ENCODE measurements at regions not wholly inside any gene's neighbourhood (a gene's known extent, or its start where the extent isn't known, plus 50 kb on each side); places are given as distances from the start of the nearest gene placed in this dataset.

- WGBS = 75% methylated on average over 4 of the region's 4 CpGs
- no peak overlapping the region for H3K18ac ChIP-seq (ENCODE audit: low read depth in 1 of 2, low read length in 2 of 2)
- H3K27me3 ChIP-seq (ENCODE audit: control insufficient read depth in 1 of 2, insufficient read depth in 1 of 2, low read length in 2 of 2) = no peaks in the 10 kb centered on the region
- H3K9ac ChIP-seq (ENCODE audit: low read length) = no peak overlapping the region
- H3K36me3 ChIP-seq (ENCODE audit: control insufficient read depth in 1 of 2, insufficient read depth in 2 of 2, low read depth in 1 of 2, low read length in 2 of 2) = no peaks in the 10 kb centered on the region
- H4K8ac ChIP-seq (ENCODE audit: low read length) = no peak overlapping the region
- H3K14ac ChIP-seq (ENCODE audit: low read length in 2 of 2) = no peak overlapping the region
- DNase-seq = no peak
- no peak overlapping the region for H3K4me3 ChIP-seq (ENCODE audit: insufficient read depth in 1 of 2, low read depth in 1 of 2, low read length in 2 of 2)
- no peak overlapping the region for H2AFZ ChIP-seq (ENCODE audit: low read depth, low read length)
- no peak overlapping the region for H4K91ac ChIP-seq (ENCODE audit: low read length)
- no peak overlapping the region for H2BK12ac ChIP-seq (ENCODE audit: low read length in 2 of 2)
- H2BK15ac ChIP-seq (ENCODE audit: low read depth, poor library complexity, severe bottlenecking) = no peak overlapping the region
- H3K9me3 ChIP-seq (ENCODE audit: control insufficient read depth, low read length) = peaks cover 12% of the 10 kb centered on the region
- H2BK5ac ChIP-seq (ENCODE audit: low read depth, low read length, poor library complexity, severe bottlenecking) = no peak overlapping the region
- no peaks in the 10 kb centered on the region for H3K4me1 ChIP-seq (ENCODE audit: control insufficient read depth, insufficient read depth, low read depth, low read length)
- no peaks in the 10 kb centered on the region for H3K79me1 ChIP-seq (replicated peaks; ENCODE audit: low read length, poor library complexity, severe bottlenecking)
- H2BK120ac ChIP-seq (ENCODE audit: low read depth, low read length) = no peak overlapping the region
- no peak overlapping the region for H3K23ac ChIP-seq (ENCODE audit: low read length in 2 of 2)
- no peak overlapping the region for H3K27ac ChIP-seq (ENCODE audit: low read length, poor library complexity, severe bottlenecking)
- H2AK5ac ChIP-seq (ENCODE audit: low read length, severe bottlenecking) = no peak overlapping the region
- no peak overlapping the region for H3K4ac ChIP-seq (ENCODE audit: low read depth in 1 of 2, low read length in 2 of 2)
- H3K4me2 ChIP-seq (ENCODE audit: low read length, poor library complexity, severe bottlenecking) = no peak overlapping the region
Measured at GRCh38 chr14:43651185-43651787, 855.8 kb downstream of the FSCB start.

DNA sequence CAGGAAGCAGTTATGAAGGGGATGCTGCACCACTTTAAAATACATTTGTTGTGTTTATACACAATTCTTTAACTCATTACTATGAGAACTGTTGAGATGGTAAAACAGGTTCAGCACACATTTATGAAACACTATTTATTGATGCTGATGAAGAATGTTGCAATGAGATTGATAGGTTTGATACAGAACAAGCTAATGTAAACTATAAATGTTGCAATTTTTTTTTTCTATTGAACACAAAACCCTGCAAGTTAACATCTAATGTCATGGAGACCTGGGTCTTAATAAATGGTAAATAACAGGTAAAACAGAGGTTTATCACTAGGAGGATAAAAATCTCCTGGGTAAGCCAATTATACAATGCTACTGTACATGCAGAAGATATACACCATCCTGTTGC lies 857.6 kb downstream of the FSCB start:
- Histone ChIP-seq H2BK15ac (ENCODE audit: low read depth, poor library complexity, severe bottlenecking) (no peak overlapping the region), H3K9me3 (ENCODE audit: control insufficient read depth, low read length) (peaks cover 12% of the 10 kb centered on the region), H2AFZ (ENCODE audit: low read depth, low read length) (no peak overlapping the region), H3K27ac (ENCODE audit: low read length, poor library complexity, severe bottlenecking) (no peak overlapping the region), H4K91ac (ENCODE audit: low read length) (no peak overlapping the region), H3K4me1 (ENCODE audit: control insufficient read depth, insufficient read depth, low read depth, low read length) (no peaks in the 10 kb centered on the region), H2BK12ac (ENCODE audit: low read length in 2 of 2) (no peak overlapping the region), H4K8ac (ENCODE audit: low read length) (no peak overlapping the region), H3K23ac (ENCODE audit: low read length in 2 of 2) (no peak overlapping the region), H3K27me3 (ENCODE audit: control insufficient read depth in 1 of 2, insufficient read depth in 1 of 2, low read length in 2 of 2) (no peaks in the 10 kb centered on the region), H3K14ac (ENCODE audit: low read length in 2 of 2) (no peak overlapping the region), H3K18ac (ENCODE audit: low read depth in 1 of 2, low read length in 2 of 2) (no peak overlapping the region), H2BK120ac (ENCODE audit: low read depth, low read length) (no peak overlapping the region), H3K4me3 (ENCODE audit: insufficient read depth in 1 of 2, low read depth in 1 of 2, low read length in 2 of 2) (no peak overlapping the region), H3K4me2 (ENCODE audit: low read length, poor library complexity, severe bottlenecking) (no peak overlapping the region), H3K36me3 (ENCODE audit: control insufficient read depth in 1 of 2, insufficient read depth in 2 of 2, low read depth in 1 of 2, low read length in 2 of 2) (no peaks in the 10 kb centered on the region), H2BK5ac (ENCODE audit: low read depth, low read length, poor library complexity, severe bottlenecking) (no peak overlapping the region), H2AK5ac (ENCODE audit: low read length, severe bottlenecking) (no peak overlapping the region), H3K79me1 (replicated peaks; ENCODE audit: low read length, poor library complexity, severe bottlenecking) (no peaks in the 10 kb centered on the region), H3K9ac (ENCODE audit: low read length) (no peak overlapping the region), H3K4ac (ENCODE audit: low read depth in 1 of 2, low read length in 2 of 2) (no peak overlapping the region)
- no peak for DNase-seq

- H3K14ac ChIP-seq (ENCODE audit: low read length in 2 of 2) = no peak overlapping the region
- no peak overlapping the region for H3K18ac ChIP-seq (ENCODE audit: low read depth in 1 of 2, low read length in 2 of 2)
- H2BK15ac ChIP-seq (ENCODE audit: low read depth, poor library complexity, severe bottlenecking) = no peak overlapping the region
- H4K91ac ChIP-seq (ENCODE audit: low read length) = no peak overlapping the region
- 76% methylated on average over 2 of the region's 4 CpGs for WGBS
- H3K4me1 ChIP-seq (ENCODE audit: control insufficient read depth, insufficient read depth, low read depth, low read length) = no peaks in the 10 kb centered on the region
- H3K4me2 ChIP-seq (ENCODE audit: low read length, poor library complexity, severe bottlenecking) = no peak overlapping the region
- no peak overlapping the region for H3K27ac ChIP-seq (ENCODE audit: low read length, poor library complexity, severe bottlenecking)
- no peak overlapping the region for H3K4me3 ChIP-seq (ENCODE audit: insufficient read depth in 1 of 2, low read depth in 1 of 2, low read length in 2 of 2)
- peaks cover 2% of the 10 kb centered on the region for H3K9me3 ChIP-seq (ENCODE audit: control insufficient read depth, low read length)
- no peaks in the 10 kb centered on the region for H3K36me3 ChIP-seq (ENCODE audit: control insufficient read depth in 1 of 2, insufficient read depth in 2 of 2, low read depth in 1 of 2, low read length in 2 of 2)
- H3K4ac ChIP-seq (ENCODE audit: low read depth in 1 of 2, low read length in 2 of 2) = no peak overlapping the region
- no peak overlapping the region for H4K8ac ChIP-seq (ENCODE audit: low read length)
- H3K79me1 ChIP-seq (replicated peaks; ENCODE audit: low read length, poor library complexity, severe bottlenecking) = no peaks in the 10 kb centered on the region
- H2BK12ac ChIP-seq (ENCODE audit: low read length in 2 of 2) = no peak overlapping the region
- no peak overlapping the region for H2BK120ac ChIP-seq (ENCODE audit: low read depth, low read length)
- no peak overlapping the region for H2AK5ac ChIP-seq (ENCODE audit: low read length, severe bottlenecking)
- no peak overlapping the region for H2BK5ac ChIP-seq (ENCODE audit: low read depth, low read length, poor library complexity, severe bottlenecking)
- no peak overlapping the region for H2AFZ ChIP-seq (ENCODE audit: low read depth, low read length)
- no peak overlapping the region for H3K9ac ChIP-seq (ENCODE audit: low read length)
- no peak overlapping the region for H3K23ac ChIP-seq (ENCODE audit: low read length in 2 of 2)
- DNase-seq = peak; percentile 14
- no peaks in the 10 kb centered on the region for H3K27me3 ChIP-seq (ENCODE audit: control insufficient read depth in 1 of 2, insufficient read depth in 1 of 2, low read length in 2 of 2)
Measured at GRCh38 chr14:43647302-43647701, 859.8 kb downstream of the FSCB start.

DNA sequence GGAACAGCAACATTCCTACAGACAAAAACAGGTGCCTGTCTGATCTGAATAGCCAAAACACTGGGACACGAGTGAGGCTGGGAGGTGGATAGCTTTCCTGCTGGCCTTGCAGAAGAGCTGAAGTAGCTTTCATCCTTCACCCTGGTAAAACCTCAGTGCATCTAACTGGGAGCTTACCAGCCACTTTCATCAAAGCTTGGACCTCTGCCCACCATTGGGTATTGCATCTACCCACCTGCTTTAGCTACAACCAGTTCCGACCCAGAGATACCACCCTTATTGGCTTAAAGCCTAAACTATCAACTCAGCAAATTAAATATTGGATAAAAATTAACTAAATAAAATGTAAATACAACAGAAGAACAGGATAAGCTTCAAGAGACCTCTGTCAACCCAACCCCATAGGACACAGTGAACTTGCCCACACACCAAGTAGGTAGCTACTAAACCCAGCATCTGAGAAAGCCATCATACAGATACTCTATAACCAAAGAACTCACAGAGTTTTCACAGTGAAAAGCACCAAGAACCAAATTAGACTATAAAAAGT lies 866.3 kb downstream of the FSCB start:
- Histone ChIP-seq H3K27me3 (ENCODE audit: control insufficient read depth in 1 of 2, insufficient read depth in 1 of 2, low read length in 2 of 2) (no peaks in the 10 kb centered on the region), H3K79me1 (replicated peaks; ENCODE audit: low read length, poor library complexity, severe bottlenecking) (no peaks in the 10 kb centered on the region)

More for the DNA sequence above, 866.3 kb downstream of the FSCB start:
- H2BK15ac ChIP-seq (ENCODE audit: low read depth, poor library complexity, severe bottlenecking) = no peak overlapping the region
- H2AFZ ChIP-seq (ENCODE audit: low read depth, low read length) = no peak overlapping the region
- no peak overlapping the region for H3K27ac ChIP-seq (ENCODE audit: low read length, poor library complexity, severe bottlenecking)
- no peak overlapping the region for H3K4me3 ChIP-seq (ENCODE audit: insufficient read depth in 1 of 2, low read depth in 1 of 2, low read length in 2 of 2)
- no peak for DNase-seq
- H2BK5ac ChIP-seq (ENCODE audit: low read depth, low read length, poor library complexity, severe bottlenecking) = no peak overlapping the region
- no peaks in the 10 kb centered on the region for H3K9me3 ChIP-seq (ENCODE audit: control insufficient read depth, low read length)
- no peaks in the 10 kb centered on the region for H3K36me3 ChIP-seq (ENCODE audit: control insufficient read depth in 1 of 2, insufficient read depth in 2 of 2, low read depth in 1 of 2, low read length in 2 of 2)
- no peak overlapping the region for H3K18ac ChIP-seq (ENCODE audit: low read depth in 1 of 2, low read length in 2 of 2)
- 100% methylated on average over 1 of the region's 2 CpGs for WGBS
- no peaks in the 10 kb centered on the region for H3K4me1 ChIP-seq (ENCODE audit: control insufficient read depth, insufficient read depth, low read depth, low read length)
- no peak overlapping the region for H2BK12ac ChIP-seq (ENCODE audit: low read length in 2 of 2)
- no peak overlapping the region for H3K23ac ChIP-seq (ENCODE audit: low read length in 2 of 2)
- no peak overlapping the region for H3K9ac ChIP-seq (ENCODE audit: low read length)
- H2BK120ac ChIP-seq (ENCODE audit: low read depth, low read length) = no peak overlapping the region
- H3K4ac ChIP-seq (ENCODE audit: low read depth in 1 of 2, low read length in 2 of 2) = no peak overlapping the region
- H3K4me2 ChIP-seq (ENCODE audit: low read length, poor library complexity, severe bottlenecking) = no peak overlapping the region
- H2AK5ac ChIP-seq (ENCODE audit: low read length, severe bottlenecking) = no peak overlapping the region
- no peak overlapping the region for H4K91ac ChIP-seq (ENCODE audit: low read length)
- H4K8ac ChIP-seq (ENCODE audit: low read length) = no peak overlapping the region
- no peak overlapping the region for H3K14ac ChIP-seq (ENCODE audit: low read length in 2 of 2)

Data from mesenchymal stem cell (in vitro differentiated cells and primary cell).